Psoas muscle (tissue), 7 donors: ENCODE measurements at regions not wholly inside any gene's neighbourhood (a gene's known extent, or its start where the extent isn't known, plus 50 kb on each side); places are given as distances from the start of the nearest gene placed in this dataset.

ENCODE experiments used
- ATAC-seq, 4 donors: fragments of 200-7000 bp; cut with Tn5 transposase; one replicate each; pipeline ENCODE4 v1.9.1; 2020; ENCODE audit warnings: moderate library complexity in 3 of 4, mild to moderate bottlenecking in 2 of 4
- DNase-seq, 2 donors: peaks; one replicate each; pipeline ENCODE4 v3.0.0-alpha.2; 2020
- H3K27ac ChIP-seq: fragments of 200-600 bp; one replicate; pipeline ENCODE4 v1.8.0; 2022
- H3K27me3 ChIP-seq, 3 donors: fragments of 200-600 bp in 1 of 3; one replicate each; pipeline versions ENCODE4 v1.6.1 to v1.8.0; 2013 to 2022; ENCODE audit warnings: low read length in 2 of 3, mild to moderate bottlenecking in 2 of 3, moderate library complexity in 1 of 3; ENCODE audit not compliant: insufficient read depth in 3 of 3
- H3K36me3 ChIP-seq, 2 donors: fragments of 200-600 bp in 1 of 2; one replicate each; pipeline versions ENCODE4 v1.6.1 to v1.8.0; 2013 to 2022; ENCODE audit warnings: low read depth in 1 of 2, mild to moderate bottlenecking in 1 of 2, moderate library complexity in 1 of 2; ENCODE audit not compliant: insufficient read depth in 1 of 2
- H3K4me1 ChIP-seq: fragments of 200-600 bp; one replicate; pipeline ENCODE4 v1.8.0; 2022
- H3K4me3 ChIP-seq: fragments of 200-600 bp; one replicate; pipeline ENCODE4 v1.8.0; 2022; ENCODE audit warnings: mild to moderate bottlenecking
- H3K9me3 ChIP-seq: fragments of 200-600 bp; one replicate; pipeline ENCODE4 v1.8.0; 2022
- CTCF ChIP-seq: fragments of 200-600 bp; IDR thresholded peaks from one replicate; pipeline ENCODE4 v1.8.0; 2022; ENCODE audit warnings: antibody characterized with exemption
- WGBS, 3 donors: extraction: QIAGEN DNeasy Blood & Tissue Kit; methylation state at CpG; one replicate each; pipeline versions ENCODE4 v1.1.6 to v1.1.7; 2013; 5-methylcytosine and 5-hydroxymethylcytosine counted together
- intact Hi-C, 2 donors: fragments of 100-400 bp; cut with DNase I; formaldehyde crosslinking; loops; one replicate each; pipeline versions ENCODE4 v1.11.0 to v1.14.2; 2022
- donor health status: healthy with polysubstance abuse.
- donor health status: DM: no; HTN: no; CAD: no; lungs with moderate emphysema.
- donor health status: Bipolar disorder and iron deficiency.
- donor health status: healthy.
- donor health status: DM: yes; HTN: yes; CAD: no.
- donor health status: DM: no; HTN: no; CAD: no.
- donor health status: DM: yes; HTN: yes; CAD: no.

- intact Hi-C loops = no loop called here
These were observed 405.7 kb downstream of the AASDHPPT start for GRCh38 chr11:106482917-106483785.

GRCh38 chr11:106491751-106492150 lies 414.3 kb downstream of the AASDHPPT start:
- no peak for TF ChIP-seq CTCF
- H3K4me1 ChIP-seq = no peaks in the 10 kb centered on the region
- intact Hi-C loops = no loop called here
- no peaks in the 10 kb centered on the region for H3K36me3 ChIP-seq
- H3K9me3 ChIP-seq = peaks cover 7% of the 10 kb centered on the region
- no peak overlapping the region for H3K27ac ChIP-seq
- H3K4me3 ChIP-seq = no peak overlapping the region
- H3K27me3 ChIP-seq = no peaks in the 10 kb centered on the region
- no peak for ATAC-seq
- DNase-seq = no peak

More at GRCh38 chr11:106482917-106483785, 405.7 kb downstream of the AASDHPPT start:
- DNase-seq (no peak), ATAC-seq (no peak)
- Histone ChIP-seq H3K27ac (no peak overlapping the region), H3K27me3 (no peaks in the 10 kb centered on the region), H3K36me3 (no peaks in the 10 kb centered on the region), H3K9me3 (no peaks in the 10 kb centered on the region), H3K4me3 (no peak overlapping the region), H3K4me1 (no peaks in the 10 kb centered on the region)
- no peak for TF ChIP-seq CTCF
- 11 to 23% (median 14%) methylated on average over 3 of the region's 3 CpGs for whole genome bisulfite sequencing, 3 donors

GRCh38 chr11:106493751-106494150 lies 416.3 kb downstream of the AASDHPPT start:
- Histone ChIP-seq H3K4me1 (no peaks in the 10 kb centered on the region), H3K9me3 (peaks cover 7% of the 10 kb centered on the region), H3K27me3 (no peaks in the 10 kb centered on the region), H3K27ac (no peak overlapping the region), H3K4me3 (no peak overlapping the region), H3K36me3 (no peaks in the 10 kb centered on the region)
- WGBS, 3 donors = 8 to 23% (median 23%) methylated on average over 1 of the region's 1 CpG
- intact Hi-C loops = no loop called here
- DNase-seq = no peak
- no peak for TF ChIP-seq CTCF
- ATAC-seq = no peak

DNA sequence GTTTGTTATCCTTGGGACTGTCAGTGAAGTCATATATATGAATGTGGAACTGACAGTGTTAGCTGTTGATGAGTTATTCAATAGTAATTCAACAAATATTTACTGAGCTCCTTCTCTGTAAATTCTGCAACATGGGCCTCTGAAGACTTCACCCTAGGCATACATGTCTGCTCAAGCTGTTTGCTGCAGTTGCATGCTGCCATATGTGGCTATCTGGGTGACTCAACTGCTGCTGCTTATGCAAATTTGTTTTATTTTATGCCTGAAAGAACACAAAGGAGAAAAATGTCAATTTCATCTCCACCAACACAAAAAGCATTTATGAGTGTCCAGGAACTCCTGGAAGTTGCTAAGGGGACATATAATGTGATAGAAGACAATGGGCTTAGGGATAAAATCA lies 417.6 kb downstream of the AASDHPPT start:
- Histone ChIP-seq H3K27ac (no peak overlapping the region), H3K4me1 (no peaks in the 10 kb centered on the region), H3K36me3 (no peaks in the 10 kb centered on the region), H3K9me3 (peaks cover 4% of the 10 kb centered on the region), H3K4me3 (no peak overlapping the region), H3K27me3 (no peaks in the 10 kb centered on the region)
- no peak for TF ChIP-seq CTCF
- intact Hi-C loops = no loop called here
- no peak for DNase-seq
- ATAC-seq = no peak

- H3K4me3 ChIP-seq = no peak overlapping the region
- DNase-seq (no peak), ATAC-seq (no peak)
- no peak for TF ChIP-seq CTCF
- no peaks in the 10 kb centered on the region for H3K27me3 ChIP-seq
- 83 to 92% (median 90%) methylated on average over 2 of the region's 2 CpGs for WGBS, 3 donors
- no peaks in the 10 kb centered on the region for H3K4me1 ChIP-seq
- intact Hi-C loops = no loop called here
- no peaks in the 10 kb centered on the region for H3K9me3 ChIP-seq
- no peak overlapping the region for H3K27ac ChIP-seq
- H3K36me3 ChIP-seq = no peaks in the 10 kb centered on the region
These were observed 419.2 kb downstream of the AASDHPPT start for GRCh38 chr11:106496677-106497076.
